G401.6 (cell line): ENCODE measurements at regions not wholly inside any gene's neighbourhood (a gene's known extent, or its start where the extent isn't known, plus 50 kb on each side); places are given as distances from the start of the nearest gene placed in this dataset.
"Not testable (repeated sequence)": the region's sequence is repeated elsewhere in the genome, so short reads cannot be mapped to it uniquely, and the experiment has no call there.

Experiments
- FAIRE-seq: peaks from 2 replicates; lab custom pipeline; 2012; peaks lifted over from hg19 to GRCh38; lab: Jason Lieb, UNC

- FAIRE-seq, result no peak
These were observed 105.2 kb downstream of the C16orf95 start for GRCh38 chr16:87212026-87212425.

- FAIRE-seq, result no peak
These were observed 103.7 kb downstream of the C16orf95 start for GRCh38 chr16:87213536-87213935.

- no peak for FAIRE-seq
These were observed 100.9 kb downstream of the C16orf95 start for GRCh38 chr16:87216148-87216840.

GRCh38 chr16:87216841-87217275 lies 100.3 kb downstream of the C16orf95 start:
- no peak for FAIRE-seq

- not testable (repeated sequence) for FAIRE-seq
These were observed 99.4 kb downstream of the C16orf95 start for GRCh38 chr16:87217802-87218201.

GRCh38 chr16:87218281-87219055 lies 98.7 kb downstream of the C16orf95 start:
- FAIRE-seq, result no peak

GRCh38 chr16:87219287-87219909 lies 97.8 kb downstream of the C16orf95 start:
- no peak for FAIRE-seq

GRCh38 chr16:87221633-87222032 lies 95.6 kb downstream of the C16orf95 start:
- FAIRE-seq, result no peak

GRCh38 chr16:87222335-87222734 lies 94.9 kb downstream of the C16orf95 start:
- no peak for FAIRE-seq

GRCh38 chr16:87223656-87224248 lies 93.4 kb downstream of the C16orf95 start:
- no peak for FAIRE-seq

GRCh38 chr16:87226926-87227295 lies 90.3 kb downstream of the C16orf95 start:
- FAIRE-seq, result no peak

GRCh38 chr16:87227296-87227951 lies 89.8 kb downstream of the C16orf95 start:
- FAIRE-seq, result no peak

GRCh38 chr16:87228363-87228762 lies 88.8 kb downstream of the C16orf95 start:
- no peak for FAIRE-seq

- no peak for FAIRE-seq
These were observed 87.7 kb downstream of the C16orf95 start for GRCh38 chr16:87229230-87230188.

- FAIRE-seq, result no peak
These were observed 86.6 kb downstream of the C16orf95 start for GRCh38 chr16:87230571-87230970.

- no peak for FAIRE-seq
These were observed 85.9 kb downstream of the C16orf95 start for GRCh38 chr16:87231295-87231694.

GRCh38 chr16:87231911-87232310 lies 85.3 kb downstream of the C16orf95 start:
- FAIRE-seq, result no peak

GRCh38 chr16:87233928-87234327 lies 83.3 kb downstream of the C16orf95 start:
- no peak for FAIRE-seq

GRCh38 chr16:87234601-87235000 lies 82.6 kb downstream of the C16orf95 start:
- no peak for FAIRE-seq

- FAIRE-seq, result no peak
These were observed 81.2 kb downstream of the C16orf95 start for GRCh38 chr16:87235810-87236515.
